Endodermal cell (in vitro differentiated cells): ENCODE measurements at regions not wholly inside any gene's neighbourhood (a gene's known extent, or its start where the extent isn't known, plus 50 kb on each side); places are given as distances from the start of the nearest gene placed in this dataset.

ENCODE experiments used
- DNase-seq: peaks from one replicate; pipeline ENCODE4 v3.0.0-alpha.2; 2017
- H3K27ac ChIP-seq: 2 replicates; pipeline ENCODE4 v1.5.1; 2013; ENCODE audit warnings: mild to moderate bottlenecking, low read depth, low read length, moderate library complexity
- H3K27me3 ChIP-seq: 2 replicates; pipeline ENCODE4 v1.6.1; 2013; ENCODE audit warnings: mild to moderate bottlenecking, low read length, moderate library complexity; ENCODE audit not compliant: insufficient read depth, control insufficient read depth, poor library complexity, severe bottlenecking
- H3K36me3 ChIP-seq: 2 replicates; pipeline ENCODE4 v1.7.0; 2013; ENCODE audit warnings: mild to moderate bottlenecking, low read length, moderate library complexity; ENCODE audit not compliant: control insufficient read depth, insufficient read depth
- H3K4me1 ChIP-seq: one replicate; pipeline ENCODE4 v1.7.0; 2013; ENCODE audit warnings: low read length; ENCODE audit not compliant: control insufficient read depth, insufficient read depth
- H3K4me3 ChIP-seq: 2 replicates; pipeline ENCODE4 v1.5.1; 2013; ENCODE audit warnings: mild to moderate bottlenecking, low read length, moderate library complexity
- H3K9ac ChIP-seq: 2 replicates; pipeline ENCODE4 v1.6.1; 2013; ENCODE audit warnings: mild to moderate bottlenecking, low read length, moderate library complexity; ENCODE audit not compliant: poor library complexity, severe bottlenecking; ENCODE audit errors: extremely low read depth
- H3K9me3 ChIP-seq: 2 replicates; pipeline ENCODE4 v1.6.1; 2013; ENCODE audit warnings: mild to moderate bottlenecking, low read length, moderate library complexity; ENCODE audit not compliant: control insufficient read depth
- H3K27ac Mint-ChIP-seq: 2 replicates; pipeline ENCODE4 v1.8.0; 2020; ENCODE audit warnings: mixed read lengths
- H3K27me3 Mint-ChIP-seq: 2 replicates; pipeline ENCODE4 v1.8.0; 2021; ENCODE audit warnings: mild to moderate bottlenecking, mixed read lengths; ENCODE audit not compliant: insufficient read depth
- H3K36me3 Mint-ChIP-seq: 2 replicates; pipeline ENCODE4 v1.8.0; 2020; ENCODE audit warnings: low read depth, mixed read lengths
- H3K4me1 Mint-ChIP-seq: 2 replicates; pipeline ENCODE4 v1.8.0; 2020; ENCODE audit warnings: mixed read lengths
- H3K4me3 Mint-ChIP-seq: 2 replicates; pipeline ENCODE4 v1.8.0; 2020; ENCODE audit warnings: mild to moderate bottlenecking, moderate library complexity, mixed read lengths
- H3K9me3 Mint-ChIP-seq: 2 replicates; pipeline ENCODE4 v1.8.0; 2020; ENCODE audit warnings: mild to moderate bottlenecking, mixed read lengths
- WGBS, 2 experiments: methylation state at CpG; one replicate each; pipeline versions ENCODE4 v1.1.5 to v1.1.7; 2013; ENCODE audit warnings: missing lambda C conversion rate in 2 of 2, mixed read lengths in 1 of 2; ENCODE audit not compliant: insufficient coverage in 1 of 2, insufficient read length in 1 of 2; 5-methylcytosine and 5-hydroxymethylcytosine counted together
- TF ChIP-seq, protein P1 (sequence below): fragments of 200-600 bp; sonication (generic); conservative IDR thresholded peaks from 2 replicates; pipeline ENCODE4 v1.5.0; 2021; ENCODE audit warnings: antibody characterized with exemption, mild to moderate bottlenecking

GRCh38 chr11:97687111-97687510 is 1297.3 kb downstream of the JRKL start:
- no peaks in the 10 kb centered on the region for H3K9me3 Mint-ChIP-seq
- no peaks in the 10 kb centered on the region for H3K27me3 ChIP-seq
- peaks cover 4% of the 10 kb centered on the region for H3K4me1 ChIP-seq
- H3K4me1 Mint-ChIP-seq = peaks cover 11% of the 10 kb centered on the region
- H3K9ac ChIP-seq = no peak overlapping the region
- DNase-seq = no peak
- H3K4me3 Mint-ChIP-seq = no peak overlapping the region
- H3K4me3 ChIP-seq = no peak overlapping the region
- H3K27ac ChIP-seq = no peak overlapping the region
- no peaks in the 10 kb centered on the region for H3K36me3 ChIP-seq
- H3K36me3 Mint-ChIP-seq = no peaks in the 10 kb centered on the region
- H3K9me3 ChIP-seq = no peaks in the 10 kb centered on the region
- H3K27me3 Mint-ChIP-seq = no peaks in the 10 kb centered on the region
- TF ChIP-seq, protein P1, sequence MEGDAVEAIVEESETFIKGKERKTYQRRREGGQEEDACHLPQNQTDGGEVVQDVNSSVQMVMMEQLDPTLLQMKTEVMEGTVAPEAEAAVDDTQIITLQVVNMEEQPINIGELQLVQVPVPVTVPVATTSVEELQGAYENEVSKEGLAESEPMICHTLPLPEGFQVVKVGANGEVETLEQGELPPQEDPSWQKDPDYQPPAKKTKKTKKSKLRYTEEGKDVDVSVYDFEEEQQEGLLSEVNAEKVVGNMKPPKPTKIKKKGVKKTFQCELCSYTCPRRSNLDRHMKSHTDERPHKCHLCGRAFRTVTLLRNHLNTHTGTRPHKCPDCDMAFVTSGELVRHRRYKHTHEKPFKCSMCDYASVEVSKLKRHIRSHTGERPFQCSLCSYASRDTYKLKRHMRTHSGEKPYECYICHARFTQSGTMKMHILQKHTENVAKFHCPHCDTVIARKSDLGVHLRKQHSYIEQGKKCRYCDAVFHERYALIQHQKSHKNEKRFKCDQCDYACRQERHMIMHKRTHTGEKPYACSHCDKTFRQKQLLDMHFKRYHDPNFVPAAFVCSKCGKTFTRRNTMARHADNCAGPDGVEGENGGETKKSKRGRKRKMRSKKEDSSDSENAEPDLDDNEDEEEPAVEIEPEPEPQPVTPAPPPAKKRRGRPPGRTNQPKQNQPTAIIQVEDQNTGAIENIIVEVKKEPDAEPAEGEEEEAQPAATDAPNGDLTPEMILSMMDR = no peak
- 83 to 95% methylated on average over 3 to 4 of the region's 4 CpGs for WGBS, 2 experiments
- no peak overlapping the region for H3K27ac Mint-ChIP-seq

DNA sequence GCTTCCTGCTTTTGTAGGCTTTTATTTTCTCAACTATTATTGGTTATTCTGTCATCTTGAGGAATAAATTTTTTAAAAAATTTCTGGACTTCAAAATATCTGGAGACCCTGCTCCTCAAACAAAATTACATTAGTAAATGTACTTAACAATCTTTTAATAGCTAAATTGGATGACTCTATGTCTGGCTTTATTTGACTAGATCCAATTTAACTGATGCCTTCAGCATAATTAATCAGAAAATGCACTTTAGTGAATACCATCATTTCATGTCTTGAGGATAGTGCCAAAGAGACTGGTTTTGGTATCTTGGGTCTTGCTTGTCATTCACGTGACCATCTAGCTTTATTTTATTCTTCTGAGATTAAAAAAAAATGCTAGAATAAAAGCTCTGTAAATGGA is 1301.2 kb downstream of the JRKL start:
- Histone ChIP-seq H3K9me3 (peaks cover 13% of the 10 kb centered on the region), H3K27me3 (no peaks in the 10 kb centered on the region), H3K4me1 (peaks cover under 1% of the 10 kb centered on the region), H3K36me3 (no peaks in the 10 kb centered on the region), H3K27ac (no peak overlapping the region), H3K9ac (no peak overlapping the region), H3K4me3 (no peak overlapping the region)
- Mint-ChIP-seq H3K4me1 (peaks cover 6% of the 10 kb centered on the region), H3K4me3 (no peak overlapping the region), H3K36me3 (peaks cover 3% of the 10 kb centered on the region), H3K27ac (no peak overlapping the region), H3K9me3 (peaks cover 19% of the 10 kb centered on the region), H3K27me3 (no peaks in the 10 kb centered on the region)
- no peak for DNase-seq
- TF ChIP-seq, protein P1 = no peak
- WGBS, 2 experiments = 100% methylated on average over 1 of the region's 1 CpG; no CpG with 5 or more reads in 1 of the 2 experiments

GRCh38 chr11:97702951-97703350 is 1313.1 kb downstream of the JRKL start:
- H3K27me3 Mint-ChIP-seq = no peaks in the 10 kb centered on the region
- H3K4me3 ChIP-seq = no peak overlapping the region

More at GRCh38 chr11:97702951-97703350, 1313.1 kb downstream of the JRKL start:
- no peaks in the 10 kb centered on the region for H3K9me3 ChIP-seq
- H3K27me3 ChIP-seq = no peaks in the 10 kb centered on the region
- no peaks in the 10 kb centered on the region for H3K36me3 ChIP-seq
- Mint-ChIP-seq H3K9me3 (peaks cover 10% of the 10 kb centered on the region), H3K27ac (peak overlapping the region; percentile 41), H3K4me3 (no peak overlapping the region), H3K4me1 (peaks cover 17% of the 10 kb centered on the region), H3K36me3 (no peaks in the 10 kb centered on the region)
- DNase-seq = no peak
- TF ChIP-seq, protein P1 = no peak
- WGBS, 2 experiments = 70% methylated on average over 1 of the region's 1 CpG; no CpG with 5 or more reads in 1 of the 2 experiments
- H3K27ac ChIP-seq = no peak overlapping the region
- H3K4me1 ChIP-seq = no peaks in the 10 kb centered on the region
- no peak overlapping the region for H3K9ac ChIP-seq
